Effector memory CD8-positive, alpha-beta T cell (primary cell): ENCODE measurements at regions not wholly inside any gene's neighbourhood (a gene's known extent, or its start where the extent isn't known, plus 50 kb on each side); places are given as distances from the start of the nearest gene placed in this dataset.

Source experiments
- ATAC-seq: fragments of 150-1000 bp; cut with Tn5 transposase; replicated peaks from 2 replicates; pipeline ENCODE4 v1.10.0; 2021; ENCODE audit warnings: mild to moderate bottlenecking, moderate library complexity
- DNase-seq, 3 experiments: peaks; one replicate each; pipeline ENCODE4 v3.0.0; 2021
- H3K27ac Mint-ChIP-seq, 2 donors: one replicate each; pipeline ENCODE4 v1.8.0; 2022; ENCODE audit warnings: mild to moderate bottlenecking in 2 of 2, mixed read lengths in 2 of 2, moderate library complexity in 2 of 2
- H3K27me3 Mint-ChIP-seq, 2 donors: one replicate each; pipeline ENCODE4 v1.8.0; 2022; ENCODE audit warnings: mixed read lengths in 2 of 2
- H3K36me3 Mint-ChIP-seq: one replicate; pipeline ENCODE4 v1.8.0; 2022; ENCODE audit warnings: mild to moderate bottlenecking, moderate library complexity, mixed read lengths; ENCODE audit not compliant: insufficient read depth
- H3K4me1 Mint-ChIP-seq, 2 donors: one replicate each; pipeline ENCODE4 v1.8.0; 2022; ENCODE audit warnings: low read depth in 2 of 2, mixed read lengths in 2 of 2
- H3K4me3 Mint-ChIP-seq, 2 donors: one replicate each; pipeline ENCODE4 v1.8.0; 2022; ENCODE audit warnings: mild to moderate bottlenecking in 2 of 2, mixed read lengths in 2 of 2, moderate library complexity in 2 of 2
- H3K9me3 Mint-ChIP-seq, 2 donors: one replicate each; pipeline ENCODE4 v1.8.0; 2022; ENCODE audit warnings: mixed read lengths in 2 of 2

- ATAC-seq (no peak), DNase-seq (no peak)
- H3K27me3 Mint-ChIP-seq: peaks cover 0 to 5% of the 10 kb centered on the region in 2 donors
- no peaks in the 10 kb centered on the region for H3K4me1 Mint-ChIP-seq
- no peak overlapping the region for H3K4me3 Mint-ChIP-seq
- no peak overlapping the region for H3K27ac Mint-ChIP-seq
- no peaks in the 10 kb centered on the region for H3K36me3 Mint-ChIP-seq
- H3K9me3 Mint-ChIP-seq: peaks cover 3 to 9% of the 10 kb centered on the region in 2 donors
These were observed 434.3 kb upstream of the IGFBP3 start for GRCh38 chr7:46355331-46355730.

GRCh38 chr7:46352004-46352954, 431.2 kb upstream of the IGFBP3 start:
- Mint-ChIP-seq H3K27ac (no peak overlapping the region), H3K9me3 (peaks cover 3 to 8% of the 10 kb centered on the region in 2 donors), H3K4me3 (no peak overlapping the region), H3K27me3 (peaks cover 0 to 5% of the 10 kb centered on the region in 2 donors), H3K4me1 (no peaks in the 10 kb centered on the region), H3K36me3 (no peaks in the 10 kb centered on the region)
- DNase-seq (peak in 2 of 3 experiments; percentile 4 to 5), ATAC-seq (no peak)

GRCh38 chr7:46349490-46349889, 428.4 kb upstream of the IGFBP3 start:
- ATAC-seq (no peak), DNase-seq (no peak)
- Mint-ChIP-seq H3K27me3 (peaks cover 0 to 5% of the 10 kb centered on the region in 2 donors), H3K4me1 (no peaks in the 10 kb centered on the region), H3K4me3 (no peak overlapping the region), H3K27ac (no peak overlapping the region), H3K9me3 (peaks cover 0 to 8% of the 10 kb centered on the region in 2 donors), H3K36me3 (no peaks in the 10 kb centered on the region)

GRCh38 chr7:46344533-46344932, 423.5 kb upstream of the IGFBP3 start:
- no peaks in the 10 kb centered on the region for H3K4me1 Mint-ChIP-seq
- H3K9me3 Mint-ChIP-seq: peaks cover 0 to 8% of the 10 kb centered on the region in 2 donors
- no peak overlapping the region for H3K27ac Mint-ChIP-seq
- H3K36me3 Mint-ChIP-seq: no peaks in the 10 kb centered on the region
- DNase-seq: no peak
- no peak overlapping the region for H3K4me3 Mint-ChIP-seq
- no peak for ATAC-seq
- no peaks in the 10 kb centered on the region for H3K27me3 Mint-ChIP-seq

GRCh38 chr7:46343802-46344201, 422.7 kb upstream of the IGFBP3 start:
- Mint-ChIP-seq H3K27ac (no peak overlapping the region), H3K27me3 (no peaks in the 10 kb centered on the region), H3K36me3 (no peaks in the 10 kb centered on the region), H3K4me1 (no peaks in the 10 kb centered on the region), H3K4me3 (no peak overlapping the region), H3K9me3 (peaks cover 0 to 13% of the 10 kb centered on the region in 2 donors)
- DNase-seq: no peak
- ATAC-seq: no peak

- no peak overlapping the region for H3K27ac Mint-ChIP-seq
- ATAC-seq (no peak), DNase-seq (no peak)
- H3K27me3 Mint-ChIP-seq: no peaks in the 10 kb centered on the region
- no peaks in the 10 kb centered on the region for H3K4me1 Mint-ChIP-seq
- no peaks in the 10 kb centered on the region for H3K36me3 Mint-ChIP-seq
- H3K4me3 Mint-ChIP-seq: no peak overlapping the region
- H3K9me3 Mint-ChIP-seq: peaks cover 0 to 5% of the 10 kb centered on the region in 2 donors
These were observed 401.9 kb upstream of the IGFBP3 start for GRCh38 chr7:46322937-46323336.

GRCh38 chr7:46321556-46322205, 400.6 kb upstream of the IGFBP3 start:
- Mint-ChIP-seq H3K9me3 (peaks cover 0 to 5% of the 10 kb centered on the region in 2 donors), H3K36me3 (no peaks in the 10 kb centered on the region), H3K4me3 (no peak overlapping the region), H3K4me1 (no peaks in the 10 kb centered on the region), H3K27me3 (no peaks in the 10 kb centered on the region), H3K27ac (no peak overlapping the region)
- no peak for ATAC-seq
- no peak for DNase-seq

- Mint-ChIP-seq H3K36me3 (no peaks in the 10 kb centered on the region), H3K27ac (no peak overlapping the region), H3K27me3 (no peaks in the 10 kb centered on the region), H3K4me1 (no peaks in the 10 kb centered on the region), H3K4me3 (no peak overlapping the region), H3K9me3 (peaks cover 0 to 5% of the 10 kb centered on the region in 2 donors)
- no peak for DNase-seq
- ATAC-seq: no peak
These were observed 399.9 kb upstream of the IGFBP3 start for GRCh38 chr7:46320956-46321355.

GRCh38 chr7:46319841-46320240, 398.8 kb upstream of the IGFBP3 start:
- Mint-ChIP-seq H3K4me1 (no peaks in the 10 kb centered on the region), H3K4me3 (no peak overlapping the region), H3K36me3 (no peaks in the 10 kb centered on the region), H3K9me3 (peaks cover 0 to 5% of the 10 kb centered on the region in 2 donors), H3K27me3 (no peaks in the 10 kb centered on the region), H3K27ac (no peak overlapping the region)
- ATAC-seq (no peak), DNase-seq (no peak)

- Mint-ChIP-seq H3K27me3 (no peaks in the 10 kb centered on the region), H3K4me1 (no peaks in the 10 kb centered on the region), H3K36me3 (no peaks in the 10 kb centered on the region), H3K9me3 (peaks cover 0 to 5% of the 10 kb centered on the region in 2 donors), H3K27ac (no peak overlapping the region), H3K4me3 (no peak overlapping the region)
- DNase-seq (no peak), ATAC-seq (no peak)
These were observed 397.2 kb upstream of the IGFBP3 start for GRCh38 chr7:46318276-46318675.

GRCh38 chr7:46317256-46317655, 396.2 kb upstream of the IGFBP3 start:
- no peak overlapping the region for H3K27ac Mint-ChIP-seq
- no peak overlapping the region for H3K4me3 Mint-ChIP-seq
- peaks cover 0 to 5% of the 10 kb centered on the region in 2 donors for H3K9me3 Mint-ChIP-seq
- H3K36me3 Mint-ChIP-seq: no peaks in the 10 kb centered on the region
- H3K27me3 Mint-ChIP-seq: no peaks in the 10 kb centered on the region
- DNase-seq: no peak
- no peaks in the 10 kb centered on the region for H3K4me1 Mint-ChIP-seq
- ATAC-seq: no peak

GRCh38 chr7:46315891-46316290, 394.8 kb upstream of the IGFBP3 start:
- Mint-ChIP-seq H3K9me3 (peaks cover 0 to 5% of the 10 kb centered on the region in 2 donors), H3K27me3 (no peaks in the 10 kb centered on the region), H3K4me3 (no peak overlapping the region), H3K36me3 (no peaks in the 10 kb centered on the region), H3K27ac (no peak overlapping the region), H3K4me1 (no peaks in the 10 kb centered on the region)
- no peak for ATAC-seq
- no peak for DNase-seq

GRCh38 chr7:46301677-46302076, 380.6 kb upstream of the IGFBP3 start:
- no peaks in the 10 kb centered on the region for H3K27me3 Mint-ChIP-seq
- no peaks in the 10 kb centered on the region for H3K36me3 Mint-ChIP-seq
- peaks cover 0 to 4% of the 10 kb centered on the region in 2 donors for H3K9me3 Mint-ChIP-seq
- ATAC-seq (no peak), DNase-seq (no peak)
- H3K27ac Mint-ChIP-seq: no peak overlapping the region
- H3K4me3 Mint-ChIP-seq: no peak overlapping the region
- H3K4me1 Mint-ChIP-seq: no peaks in the 10 kb centered on the region

GRCh38 chr7:46297515-46297914, 376.4 kb upstream of the IGFBP3 start:
- H3K36me3 Mint-ChIP-seq: no peaks in the 10 kb centered on the region
- H3K27ac Mint-ChIP-seq: no peak overlapping the region
- peaks cover 0 to 4% of the 10 kb centered on the region in 2 donors for H3K9me3 Mint-ChIP-seq
- H3K4me1 Mint-ChIP-seq: no peaks in the 10 kb centered on the region
- no peak overlapping the region for H3K4me3 Mint-ChIP-seq
- ATAC-seq (no peak), DNase-seq (no peak)
- H3K27me3 Mint-ChIP-seq: no peaks in the 10 kb centered on the region
